GM13976 (cell line): ENCODE measurements at regions not wholly inside any gene's neighbourhood (a gene's known extent, or its start where the extent isn't known, plus 50 kb on each side); places are given as distances from the start of the nearest gene placed in this dataset.

Experiments used
- DNase-seq: peaks from one replicate; pipeline ENCODE4 v3.0.0; 2012; ENCODE audit warnings: low spot score
- CTCF ChIP-seq: IDR thresholded peaks from 2 replicates; pipeline ENCODE4 v1.5.1; 2012; ENCODE audit warnings: borderline replicate concordance, mild to moderate bottlenecking; ENCODE audit not compliant: insufficient read depth; ENCODE audit errors: extremely low read depth, missing control alignments, control extremely low read depth
- in situ Hi-C: fragments of 300-500 bp; cut with MboI; formaldehyde crosslinking; loops from one replicate; pipeline ENCODE4 v1.12.0; 2022; ENCODE audit warnings: low sequenced_read_pairs, mixed read lengths, inconsistent platforms; ENCODE audit not compliant: unreplicated experiment

- in situ Hi-C loops, result loop anchor here (10.0 to 25.0 kb wide), 2 partner anchors 160 to 423 kb away; no protein-coding TSS in a partner anchor
- DNase-seq, result no peak
- TF ChIP-seq CTCF, result no peak
Observed at GRCh38 chr3:72664184-72664975, 183.9 kb downstream of the SHQ1 start.

GRCh38 chr3:72663429-72663828 lies 184.8 kb downstream of the SHQ1 start:
- no peak for DNase-seq
- TF ChIP-seq CTCF, result no peak
- in situ Hi-C loops, result loop anchor here (10.0 to 25.0 kb wide), 2 partner anchors 161 to 424 kb away; no protein-coding TSS in a partner anchor

- no peak for TF ChIP-seq CTCF
- DNase-seq, result no peak
- in situ Hi-C loops, result loop anchor here (10.0 to 25.0 kb wide), 2 partner anchors 164 to 426 kb away; no protein-coding TSS in a partner anchor
Observed at GRCh38 chr3:72661115-72661457, 187.2 kb downstream of the SHQ1 start.

- in situ Hi-C loops, result loop anchor here (10.0 to 25.0 kb wide), 2 partner anchors 164 to 427 kb away; no protein-coding TSS in a partner anchor
- no peak for DNase-seq
Observed at GRCh38 chr3:72660270-72661114, 187.8 kb downstream of the SHQ1 start.

GRCh38 chr3:72659596-72659995 lies 188.6 kb downstream of the SHQ1 start:
- in situ Hi-C loops, result loop anchor here (25.0 kb wide), 1 partner anchor 428 kb away; no protein-coding TSS in a partner anchor
- TF ChIP-seq CTCF, result no peak
- no peak for DNase-seq

More at GRCh38 chr3:72660270-72661114, 187.8 kb downstream of the SHQ1 start:
- TF ChIP-seq CTCF, result no peak

- DNase-seq, result no peak
- no peak for TF ChIP-seq CTCF
- in situ Hi-C loops, result loop anchor here (25.0 kb wide), 1 partner anchor 428 kb away; no protein-coding TSS in a partner anchor
Observed at GRCh38 chr3:72659188-72659587, 189.1 kb downstream of the SHQ1 start.
